GM18498 (cell line): ENCODE measurements at regions not wholly inside any gene's neighbourhood (a gene's known extent, or its start where the extent isn't known, plus 50 kb on each side); places are given as distances from the start of the nearest gene placed in this dataset.
"Not testable (repeated sequence)": the region's sequence is repeated elsewhere in the genome, so short reads cannot be mapped to it uniquely, and the experiment has no call there.

Experiments
- ATAC-seq: cut with Tn5 transposase; IDR thresholded peaks from one replicate; pipeline ENCODE4 v1.9.1; 2021; ENCODE audit warnings: mild to moderate bottlenecking, moderate library complexity; ENCODE audit not compliant: unreplicated experiment

DNA sequence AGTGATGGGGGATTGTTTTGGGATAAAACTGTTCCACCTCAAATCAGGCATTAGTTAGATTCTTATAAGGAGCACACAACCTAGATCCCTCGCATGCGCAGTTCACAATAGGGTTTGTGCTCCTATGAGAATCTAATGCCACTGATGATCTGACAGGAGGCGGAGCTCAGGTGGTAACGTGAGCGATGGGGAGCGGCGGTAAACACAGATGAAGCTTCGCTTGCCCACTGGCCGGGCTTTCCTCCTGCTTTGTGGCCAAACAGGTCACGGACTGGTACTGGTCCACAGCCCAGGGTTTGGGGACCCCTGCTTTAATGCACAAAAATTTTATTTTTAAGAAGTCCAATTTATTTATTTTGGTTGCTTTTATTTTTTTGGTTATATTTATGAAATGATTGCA lies 238.8 kb downstream of the AACS start:
- ATAC-seq, result no peak

DNA sequence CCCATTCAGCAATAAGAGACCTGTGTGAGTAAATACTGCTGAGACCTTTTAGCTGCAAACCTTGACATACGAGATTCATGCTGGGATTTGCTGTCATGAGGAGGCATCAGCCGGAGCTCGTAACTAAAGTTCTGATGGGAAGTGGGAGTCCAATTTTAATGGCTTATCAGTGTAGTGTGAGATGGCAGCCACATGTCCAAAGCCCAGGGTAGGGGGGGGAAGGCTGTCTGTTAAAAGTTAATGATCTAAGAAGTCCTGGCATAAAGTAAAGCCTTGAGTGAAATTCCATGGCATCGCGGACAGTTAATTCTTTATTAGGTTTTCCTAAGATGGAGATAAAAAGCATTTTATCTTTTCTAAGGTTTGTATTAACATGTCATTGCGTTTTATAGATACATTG lies 240.0 kb downstream of the AACS start:
- no peak for ATAC-seq

DNA sequence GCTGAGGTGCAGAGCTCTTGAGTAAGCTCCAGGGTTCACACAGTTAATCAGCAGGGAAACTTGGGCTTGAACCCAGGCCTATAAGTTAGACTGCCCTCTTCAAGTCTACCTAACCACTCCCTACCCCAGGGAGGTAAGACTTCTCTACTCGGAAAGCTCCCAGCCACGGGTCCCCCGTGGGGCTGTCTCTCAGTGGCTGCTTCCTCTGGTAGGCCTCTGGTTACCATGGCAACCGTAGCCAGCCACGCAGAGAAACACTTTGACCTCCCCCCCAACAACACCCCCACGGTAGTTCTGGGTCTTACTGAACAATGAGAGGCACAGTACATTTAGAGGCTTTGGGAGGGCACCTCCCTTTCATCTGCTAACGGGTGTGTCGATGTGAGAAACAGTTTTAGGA lies 245.2 kb downstream of the AACS start:
- no peak for ATAC-seq

DNA sequence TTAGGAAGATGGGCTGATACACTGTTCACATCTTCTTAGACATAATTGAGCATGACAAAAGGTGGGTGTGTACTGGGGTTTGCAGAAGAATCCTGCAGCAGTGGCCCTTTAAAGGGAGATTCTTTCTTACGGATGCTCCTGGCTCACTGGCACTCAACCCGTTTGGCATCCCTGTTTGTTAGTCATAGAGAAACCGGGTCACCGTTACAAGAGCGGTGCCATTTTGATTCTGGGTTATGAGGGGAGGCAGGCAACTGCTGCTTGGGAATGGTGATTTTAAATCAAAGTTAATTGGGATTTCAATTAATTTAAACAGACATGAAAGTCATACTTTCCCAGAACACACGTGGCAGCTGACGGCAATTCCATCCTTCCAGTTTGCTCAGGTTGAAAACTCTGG lies 245.8 kb downstream of the AACS start:
- no peak for ATAC-seq

DNA sequence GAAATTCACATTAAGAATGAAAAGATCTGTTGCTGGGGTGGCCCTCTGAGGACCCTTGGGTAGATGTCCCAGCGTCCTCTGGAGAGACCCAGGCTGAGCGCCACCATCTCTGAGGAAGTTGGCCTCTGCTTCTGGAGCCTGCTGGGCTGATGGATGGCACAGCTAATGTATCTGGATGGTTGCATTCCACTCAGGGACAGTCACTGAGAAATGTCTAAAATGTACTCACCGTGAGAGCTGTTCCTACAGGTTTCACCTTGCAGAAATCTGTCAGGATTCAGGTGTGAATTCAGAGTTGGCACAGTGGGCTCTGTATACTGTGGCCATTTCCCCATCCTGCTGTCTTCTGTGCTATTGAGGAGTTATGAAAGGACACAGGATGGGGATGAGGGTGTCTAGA lies 247.2 kb downstream of the AACS start:
- ATAC-seq, result no peak

DNA sequence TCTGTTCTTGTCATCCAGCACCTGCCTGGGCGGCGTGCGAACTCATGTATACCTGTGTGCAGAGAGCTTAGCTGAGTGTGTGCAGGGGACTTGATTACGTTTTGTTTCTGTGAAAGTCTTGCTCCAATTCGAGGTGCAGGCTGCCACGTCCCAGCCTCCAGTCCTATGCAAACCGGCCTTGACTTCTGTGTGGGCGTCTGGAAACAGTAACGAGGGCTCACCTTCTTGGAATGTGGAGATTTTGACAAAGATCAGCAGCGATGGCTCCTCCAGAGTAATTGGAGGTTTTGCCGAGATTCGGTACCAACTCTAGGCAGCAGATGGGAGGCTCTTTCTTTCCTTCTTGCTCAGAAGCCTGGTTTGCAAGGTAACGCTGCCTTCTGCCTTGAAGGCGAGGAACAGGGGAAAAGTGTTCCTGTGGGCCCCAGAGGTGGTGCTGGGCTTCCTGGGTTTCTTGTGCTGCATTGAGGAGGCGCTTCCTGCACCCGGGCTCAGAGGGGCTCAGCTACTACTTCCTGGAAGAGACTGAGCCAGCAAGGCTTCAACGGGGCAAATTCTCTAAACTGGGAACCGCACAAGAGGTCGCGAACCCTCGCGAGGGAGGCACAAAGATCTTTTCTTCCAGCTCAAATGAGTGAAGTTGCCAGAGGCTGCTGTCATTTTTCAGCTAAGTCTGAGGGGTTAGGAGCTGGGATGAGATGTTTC lies 249.0 kb downstream of the AACS start:
- ATAC-seq, result no peak

DNA sequence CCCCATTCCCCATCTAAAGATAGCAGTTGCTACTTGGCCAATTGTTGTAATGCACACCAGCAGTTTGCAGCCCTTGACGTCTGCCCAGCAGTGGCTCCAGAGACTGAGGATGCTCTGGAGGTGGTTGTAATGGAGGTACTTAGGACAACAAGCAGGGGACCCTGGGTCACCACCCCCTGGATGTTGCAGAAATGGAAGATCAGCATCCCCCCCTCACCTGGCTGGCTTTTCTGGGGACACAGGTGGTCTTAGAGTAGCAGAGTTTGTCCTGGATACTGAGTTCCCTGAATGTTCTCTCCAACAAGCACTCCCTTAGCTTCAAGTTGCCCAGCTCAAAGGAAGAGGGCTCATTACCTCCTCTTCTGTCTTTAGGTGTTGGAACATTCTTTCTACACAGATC lies 250.5 kb downstream of the AACS start:
- no peak for ATAC-seq

DNA sequence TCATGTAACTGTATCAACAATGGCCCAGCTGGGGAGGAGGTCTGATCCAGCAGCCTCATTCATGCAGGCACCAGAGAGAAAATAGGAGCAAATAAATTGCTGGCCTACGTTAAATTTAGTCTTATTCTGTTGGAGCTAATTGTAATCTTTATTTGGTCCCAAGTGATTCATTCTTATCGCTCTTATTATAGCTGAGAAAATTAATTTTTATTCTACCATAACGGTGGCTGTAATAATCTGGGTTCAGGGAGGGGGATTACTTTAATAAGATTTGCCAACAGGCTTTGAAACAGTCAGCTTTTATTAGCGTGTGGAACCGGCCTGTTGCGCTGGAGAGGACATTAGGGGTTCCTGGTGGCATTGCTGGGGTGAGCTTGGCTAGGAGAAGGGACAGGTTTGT lies 254.9 kb downstream of the AACS start:
- ATAC-seq, result no peak

DNA sequence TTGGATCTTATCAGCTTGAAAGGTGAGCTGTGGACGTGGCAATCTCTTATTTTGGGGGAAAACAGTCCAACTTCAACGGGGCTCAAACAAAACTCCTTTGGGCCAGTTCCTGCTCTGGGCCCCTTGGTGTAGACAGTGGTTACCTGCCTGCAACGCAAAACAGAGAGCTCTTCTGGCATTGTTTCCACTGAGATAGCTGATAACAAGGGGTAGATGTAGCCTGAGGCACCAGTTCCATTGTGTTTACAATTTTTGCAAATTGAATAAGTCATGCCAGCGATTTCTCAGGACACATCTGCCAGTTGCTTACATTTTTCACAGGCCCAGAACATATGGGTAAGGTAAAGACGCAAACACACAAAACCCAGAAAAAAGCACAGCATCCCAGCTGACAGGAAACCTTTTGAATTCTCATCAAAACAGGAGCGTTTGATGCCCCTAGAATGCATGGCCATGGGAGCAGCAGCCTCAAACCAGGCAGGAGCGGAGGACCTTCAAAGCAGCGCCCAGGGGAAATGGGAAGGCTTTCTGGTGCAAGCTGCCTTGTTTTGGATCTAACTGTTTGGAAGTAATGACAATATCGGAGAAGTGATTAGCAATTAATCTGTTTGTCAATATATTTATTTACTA lies 259.7 kb downstream of the AACS start:
- no peak for ATAC-seq

DNA sequence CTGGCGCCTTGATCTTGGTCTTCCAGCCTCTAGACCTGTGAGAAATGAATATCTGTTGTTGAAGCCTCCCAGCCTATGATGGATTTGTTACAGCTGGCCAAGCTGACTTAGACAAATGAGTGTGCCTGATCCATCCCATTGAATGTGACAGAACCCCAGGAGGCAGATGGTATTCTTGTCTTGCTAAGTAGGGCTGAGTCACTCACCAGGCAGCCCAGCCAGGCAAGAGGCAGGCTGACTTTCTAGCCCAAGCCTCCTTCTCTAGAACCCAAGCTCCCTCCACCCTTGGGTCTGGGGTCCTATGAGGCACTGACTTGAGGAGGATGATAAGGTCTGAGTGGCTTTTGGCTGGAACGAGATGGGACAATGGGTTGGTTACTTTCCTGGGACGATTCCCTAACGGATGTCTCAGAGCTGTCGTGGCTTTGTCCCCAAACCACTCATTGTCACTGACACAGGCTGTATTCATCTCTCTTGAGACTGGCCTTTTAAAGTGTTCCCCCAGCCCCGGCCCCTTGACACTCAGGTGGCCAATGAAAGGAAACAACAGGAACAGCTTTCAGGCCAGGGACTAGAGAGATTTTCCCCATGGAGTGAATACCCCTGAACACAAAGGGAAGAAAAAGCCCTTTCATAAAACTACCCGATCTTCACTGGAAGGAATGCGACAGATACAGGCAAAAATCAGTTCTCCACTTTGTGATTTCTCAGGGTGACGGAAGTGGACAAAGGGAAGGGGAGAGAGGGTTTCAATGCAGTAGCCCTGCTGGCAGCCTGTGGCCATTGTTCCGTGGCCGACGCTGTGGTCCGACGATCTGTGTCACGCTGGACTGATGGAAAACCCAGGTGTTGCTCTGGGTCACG lies 264.2 kb downstream of the AACS start:
- ATAC-seq, result no peak

DNA sequence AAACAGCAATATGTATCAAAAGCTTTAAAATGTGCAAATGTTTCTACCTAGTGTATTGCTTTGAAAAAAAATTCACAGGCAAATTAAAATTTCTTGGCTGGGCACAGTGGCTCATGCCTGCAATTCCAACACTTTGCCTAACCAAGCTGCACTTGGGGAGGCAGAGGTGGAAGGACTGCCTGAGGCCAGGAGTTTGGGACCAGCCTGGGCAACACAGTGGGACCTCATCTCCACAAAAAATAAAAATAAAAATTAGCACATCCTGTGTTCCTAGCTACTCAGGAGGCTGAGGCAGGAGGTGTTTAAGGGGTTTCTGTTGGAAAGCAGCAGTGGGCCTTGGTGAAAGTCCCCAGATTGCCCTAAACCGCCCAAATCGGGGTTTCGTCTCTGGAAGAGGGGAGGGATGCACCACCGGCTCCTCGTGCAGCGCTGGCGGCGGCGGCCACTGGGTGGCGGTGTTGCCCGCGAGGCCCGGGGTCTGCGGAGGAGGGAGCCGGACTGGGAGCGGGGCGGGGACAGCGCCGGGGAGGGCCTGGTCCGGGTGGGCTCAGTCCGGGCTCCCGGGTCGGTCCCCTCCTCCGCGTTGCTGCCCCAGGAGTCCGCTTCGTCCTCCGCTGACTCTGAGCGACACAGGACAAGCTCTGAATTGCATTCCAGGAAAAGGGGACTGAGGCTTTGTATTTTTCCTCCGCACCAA lies 265.6 kb downstream of the AACS start:
- ATAC-seq, result peak; percentile 90

DNA sequence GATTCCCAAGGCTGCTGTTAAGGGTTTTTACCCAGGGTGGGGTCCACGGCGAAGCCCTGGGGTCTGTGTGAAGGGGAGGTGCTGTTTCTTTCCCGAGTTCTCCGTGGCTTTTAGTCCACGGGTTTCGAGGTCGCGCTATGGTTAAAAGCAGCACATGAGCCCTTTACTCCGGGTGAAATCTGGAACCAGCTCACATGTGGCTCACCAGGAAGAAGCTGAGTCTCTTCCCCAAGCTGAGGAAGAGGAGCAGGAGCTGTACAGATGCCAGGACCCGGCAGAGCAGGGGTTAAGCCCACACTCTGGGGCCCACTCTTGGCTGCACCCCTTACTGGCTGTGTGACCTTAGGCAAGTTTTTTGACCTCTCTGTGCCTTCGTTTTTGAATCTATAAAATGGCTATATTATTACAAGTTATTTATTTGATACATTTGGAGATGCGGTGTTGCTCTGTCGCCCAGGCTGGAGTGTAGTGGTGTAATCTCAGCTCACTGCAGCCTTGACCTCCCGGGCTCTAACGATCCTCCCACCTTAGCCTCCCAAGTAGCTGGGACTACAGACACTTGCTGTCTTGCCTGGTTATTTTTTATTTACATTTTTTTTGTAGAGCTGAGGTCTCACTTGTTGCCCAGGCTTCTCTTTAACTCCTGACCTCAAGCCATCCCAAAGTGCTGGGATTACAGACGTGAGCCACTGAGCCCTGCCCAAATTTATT lies 266.3 kb downstream of the AACS start:
- ATAC-seq, result no peak

DNA sequence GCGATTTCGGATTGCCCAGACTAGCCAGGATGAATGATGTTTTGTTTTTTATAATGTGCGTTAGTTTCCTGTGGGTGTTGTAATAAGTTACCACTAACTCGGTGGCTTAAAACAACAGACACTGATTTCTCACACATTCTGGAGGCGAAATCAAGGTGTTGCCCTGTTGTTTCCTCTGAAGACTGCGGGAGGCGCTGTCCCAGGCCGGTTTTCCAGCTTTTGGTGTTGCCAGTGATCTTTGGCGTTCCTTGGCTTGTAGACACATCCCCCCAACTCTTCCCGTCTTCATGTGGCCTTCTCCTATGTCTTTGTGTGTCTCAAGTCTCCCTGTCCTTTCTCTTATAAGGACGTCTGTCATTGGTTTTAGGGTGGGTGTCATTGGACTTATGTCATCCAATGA lies 267.7 kb downstream of the AACS start:
- ATAC-seq, result no peak

DNA sequence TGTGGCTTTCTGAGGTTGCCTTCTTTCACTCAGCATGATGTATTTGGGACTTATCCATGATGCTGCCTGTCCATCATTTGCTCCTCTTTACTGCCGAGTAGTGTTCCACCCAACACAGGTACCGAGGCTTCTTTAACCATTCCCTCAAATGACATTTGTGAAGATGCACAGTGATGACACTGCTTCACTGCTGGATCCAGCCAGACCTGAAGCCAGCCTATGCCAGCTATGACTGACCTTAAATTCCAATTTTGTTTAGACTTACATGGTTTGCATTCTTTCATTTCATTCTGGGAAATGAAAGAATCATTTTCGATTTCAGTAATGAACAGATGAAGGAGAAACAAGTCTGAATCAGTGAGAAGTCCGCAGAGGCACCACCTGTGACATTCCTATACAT lies 271.0 kb downstream of the AACS start:
- ATAC-seq, result no peak

DNA sequence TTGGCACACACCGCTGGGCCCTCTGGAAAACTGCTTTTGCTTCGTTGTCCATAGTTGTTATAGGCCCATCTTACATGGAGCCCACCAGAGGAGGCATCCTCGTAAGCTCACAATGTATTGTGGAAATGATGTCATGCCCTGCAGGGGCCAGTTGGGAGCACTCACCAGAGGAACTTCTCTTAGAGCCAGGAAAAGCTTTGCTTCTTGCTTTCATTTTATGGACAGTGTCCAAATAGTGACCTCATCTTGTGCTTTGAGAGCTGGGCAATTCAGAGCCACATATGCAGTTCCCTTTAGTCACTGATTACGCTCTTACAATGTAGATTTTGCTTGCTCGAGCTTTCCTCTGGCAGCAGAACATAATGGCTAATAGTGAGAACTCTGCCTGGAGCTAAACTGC lies 275.6 kb downstream of the AACS start:
- no peak for ATAC-seq

DNA sequence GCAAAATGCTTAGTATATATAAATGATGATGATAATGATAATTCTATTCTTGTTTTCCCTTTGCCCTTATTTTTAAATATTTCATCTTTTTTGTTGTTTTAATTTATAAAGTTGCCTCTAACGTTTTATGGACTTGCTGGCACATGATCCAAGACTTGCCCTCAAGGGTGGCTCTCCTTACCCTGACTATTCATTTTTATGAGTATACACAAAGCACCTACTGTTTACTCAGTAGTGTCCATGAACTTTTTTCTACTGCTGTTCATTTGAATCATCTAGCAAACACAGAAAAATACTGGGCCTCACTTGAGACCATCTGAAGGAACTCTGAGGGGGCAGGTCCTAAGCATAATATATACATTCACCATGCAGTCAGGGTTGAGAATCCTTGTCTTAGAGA lies 276.2 kb downstream of the AACS start:
- no peak for ATAC-seq

DNA sequence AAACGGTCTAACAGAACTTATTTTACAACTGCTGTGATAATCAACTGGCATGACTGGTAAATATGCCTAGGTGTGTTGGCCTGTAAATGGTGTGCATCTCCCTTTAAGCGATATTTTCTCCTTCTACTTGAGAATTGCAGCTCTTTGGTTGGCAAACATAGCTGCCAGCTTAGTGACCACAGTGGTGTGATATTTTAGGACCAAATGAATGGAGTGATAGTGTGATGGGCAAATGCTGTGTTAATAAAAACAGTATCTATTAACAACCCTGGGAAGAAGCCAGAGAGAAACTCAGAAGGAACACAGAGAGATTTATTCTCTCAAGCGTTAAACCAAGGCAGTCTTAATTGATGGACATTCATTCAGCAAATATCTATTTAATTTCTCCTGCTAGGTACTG lies 278.4 kb downstream of the AACS start:
- no peak for ATAC-seq

DNA sequence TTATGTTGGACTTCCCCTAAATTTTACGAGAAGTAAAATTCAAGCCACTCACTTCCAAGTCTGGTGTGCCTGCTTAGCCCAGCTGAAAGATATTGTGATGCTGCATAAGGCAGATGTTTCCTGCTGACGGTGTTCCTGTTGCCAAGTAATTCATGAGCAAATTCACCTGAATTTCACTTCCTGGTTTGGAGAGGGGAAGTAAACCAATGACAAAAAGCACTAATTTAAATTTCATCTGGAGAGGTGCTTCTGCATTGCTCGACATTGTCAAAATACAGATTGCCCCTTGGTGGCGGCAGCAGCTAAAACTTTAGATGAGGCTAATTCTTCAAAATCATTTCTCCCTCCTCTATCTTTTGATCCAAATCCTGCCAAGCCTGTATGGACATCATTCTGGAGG lies 281.1 kb downstream of the AACS start:
- no peak for ATAC-seq

DNA sequence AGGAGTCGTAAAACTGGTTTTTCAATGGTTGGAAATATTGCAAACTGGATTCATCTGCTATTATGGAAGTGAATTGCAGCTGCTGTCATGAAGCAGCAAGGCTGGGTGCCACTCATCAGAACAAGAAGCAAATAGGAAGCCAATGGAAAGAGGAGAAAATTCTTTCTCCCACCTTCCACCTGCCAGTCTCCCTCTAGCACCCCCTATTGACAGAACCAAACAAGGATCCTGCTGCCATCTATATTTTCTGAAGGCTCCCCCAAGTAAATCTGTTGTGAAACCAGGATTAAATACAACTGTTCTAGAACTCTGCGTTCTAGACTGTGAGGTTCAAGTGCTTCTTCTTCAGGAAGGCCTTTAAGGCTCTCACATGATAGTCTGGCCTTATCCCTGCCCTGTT lies 286.6 kb downstream of the AACS start:
- ATAC-seq, result no peak

DNA sequence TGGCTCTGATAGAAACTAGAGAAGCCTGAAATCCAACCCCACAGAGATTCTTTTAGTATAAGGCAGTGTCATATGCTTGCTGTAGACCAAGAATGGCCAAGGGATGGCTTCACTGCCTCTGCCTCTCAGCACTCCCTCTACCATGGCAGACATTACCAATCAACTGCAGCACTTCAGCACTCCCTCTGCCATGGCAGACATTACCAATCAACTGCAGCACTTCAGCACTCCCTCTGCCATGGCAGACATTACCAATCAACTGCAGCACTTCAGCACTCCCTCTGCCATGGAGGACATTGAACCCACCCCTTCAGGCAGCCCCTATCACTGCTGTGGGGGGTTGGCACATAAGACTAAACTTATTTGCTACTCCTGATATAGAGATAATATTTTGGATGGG lies 287.8 kb downstream of the AACS start:
- not testable (repeated sequence) for ATAC-seq

DNA sequence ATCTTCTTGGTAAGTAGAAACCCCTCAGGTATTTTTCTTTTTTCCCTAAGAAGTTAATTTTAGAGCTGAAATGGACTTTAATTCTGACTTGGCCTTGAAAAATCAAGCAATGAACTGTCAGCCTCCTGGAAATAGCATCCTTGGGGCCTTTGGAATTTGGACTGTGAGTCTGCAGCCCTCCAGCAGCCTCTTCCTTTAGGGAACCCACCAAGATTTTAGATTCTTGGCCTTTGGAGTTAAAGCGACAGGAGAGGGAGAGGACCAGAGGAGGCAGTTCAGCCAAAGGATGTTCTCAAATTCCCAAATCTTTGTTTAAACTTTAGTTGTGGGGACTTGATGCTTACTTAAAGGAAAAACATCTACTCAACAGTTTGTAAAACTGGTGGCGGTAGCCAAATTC lies 288.6 kb downstream of the AACS start:
- ATAC-seq, result no peak
